T-helper 22 cell (primary cell): ENCODE measurements at regions not wholly inside any gene's neighbourhood (a gene's known extent, or its start where the extent isn't known, plus 50 kb on each side); places are given as distances from the start of the nearest gene placed in this dataset.
"Not testable (repeated sequence)": the region's sequence is repeated elsewhere in the genome, so short reads cannot be mapped to it uniquely, and the experiment has no call there.

ENCODE experiments used
- DNase-seq: peaks from one replicate; pipeline ENCODE4 v3.0.0-alpha.2; 2020; ENCODE audit warnings: low read depth

- DNase-seq = no peak
Measured at GRCh38 chr5:158514986-158515359, 584.7 kb downstream of the EBF1 start.

- DNase-seq = no peak
Measured at GRCh38 chr5:158514319-158514985, 585.3 kb downstream of the EBF1 start.

- DNase-seq = no peak
Measured at GRCh38 chr5:158513490-158514318, 586.0 kb downstream of the EBF1 start.

GRCh38 chr5:158511454-158511853 lies 588.3 kb downstream of the EBF1 start:
- no peak for DNase-seq

GRCh38 chr5:158510479-158510878 lies 589.2 kb downstream of the EBF1 start:
- DNase-seq = no peak

GRCh38 chr5:158506648-158507047 lies 593.1 kb downstream of the EBF1 start:
- DNase-seq = no peak

GRCh38 chr5:158502686-158503085 lies 597.0 kb downstream of the EBF1 start:
- no peak for DNase-seq

GRCh38 chr5:158499892-158500418 lies 599.8 kb downstream of the EBF1 start:
- DNase-seq = no peak

- no peak for DNase-seq
Measured at GRCh38 chr5:158499075-158499891, 600.4 kb downstream of the EBF1 start.

GRCh38 chr5:158496624-158497023 lies 603.1 kb downstream of the EBF1 start:
- no peak for DNase-seq

- no peak for DNase-seq
Measured at GRCh38 chr5:158494541-158494940, 605.2 kb downstream of the EBF1 start.

GRCh38 chr5:158494044-158494443 lies 605.7 kb downstream of the EBF1 start:
- not testable (repeated sequence) for DNase-seq

GRCh38 chr5:158492841-158493242 lies 606.9 kb downstream of the EBF1 start:
- no peak for DNase-seq

- DNase-seq = no peak
Measured at GRCh38 chr5:158492136-158492535, 607.6 kb downstream of the EBF1 start.

GRCh38 chr5:158487664-158488063 lies 612.1 kb downstream of the EBF1 start:
- DNase-seq = no peak

GRCh38 chr5:158487156-158487555 lies 612.6 kb downstream of the EBF1 start:
- DNase-seq = no peak

- no peak for DNase-seq
Measured at GRCh38 chr5:158486566-158486965, 613.1 kb downstream of the EBF1 start.

- DNase-seq = no peak
Measured at GRCh38 chr5:158485604-158486081, 614.1 kb downstream of the EBF1 start.

GRCh38 chr5:158485047-158485446 lies 614.7 kb downstream of the EBF1 start:
- DNase-seq = no peak

- DNase-seq = no peak
Measured at GRCh38 chr5:158484150-158484549, 615.6 kb downstream of the EBF1 start.

GRCh38 chr5:158483281-158483860 lies 616.3 kb downstream of the EBF1 start:
- no peak for DNase-seq

- DNase-seq = no peak
Measured at GRCh38 chr5:158482125-158482524, 617.6 kb downstream of the EBF1 start.
